ENCODE measurements at regions not wholly inside any gene's neighbourhood (a gene's known extent, or its start where the extent isn't known, plus 50 kb on each side); places are given as distances from the start of the nearest gene placed in this dataset.

GRCh38 chr2:234802071-234802844 lies 149.6 kb upstream of the SH3BP4 start (continued):
- TF ChIP-seq STAT6 (CRISPR knock-in tag; conservative IDR thresholded peaks at IDR 0.05; ENCODE audit: low read depth) (no peak), USF2 (CRISPR knock-in tag; IDR thresholded peaks at IDR 0.05) (no peak), AR (CRISPR knock-in tag; IDR thresholded peaks at IDR 0.05) (no peak), NFATC4 (CRISPR knock-in tag; IDR thresholded peaks at IDR 0.05) (no peak), MYBL2 (CRISPR knock-in tag; IDR thresholded peaks at IDR 0.05) (no peak), E2F5 (CRISPR knock-in tag; IDR thresholded peaks at IDR 0.05) (no peak), ZSCAN18 (CRISPR knock-in tag; IDR thresholded peaks at IDR 0.05) (no peak), CTCF (IDR thresholded peaks at IDR 0.05) (no peak), NR1H2 (CRISPR knock-in tag; IDR thresholded peaks at IDR 0.05) (no peak)

- DNase-seq (ENCODE audit: low spot score), result no peak
- no peaks in the 10 kb centered on the region; the same call in 1 of the 2 replicates for H3K27me3 Mint-ChIP-seq (ENCODE audit: low read depth)
- no peaks in the 10 kb centered on the region for H3K36me3 Mint-ChIP-seq
- no peak overlapping the region for H3K27ac Mint-ChIP-seq
- no peak overlapping the region for H3K4me3 Mint-ChIP-seq
- no peaks in the 10 kb centered on the region for H3K9me3 Mint-ChIP-seq
- peaks cover 18% of the 10 kb centered on the region for H3K4me1 Mint-ChIP-seq
- ATAC-seq, result no peak
- CTCF ChIA-PET, result interaction anchor here (1.0 to 1.6 kb wide), 2 partner anchors 9 to 108 kb away, joined by 3 to 4 read pairs; no protein-coding TSS in a partner anchor
- POLR2A ChIA-PET, result interaction anchor here (0.5 kb wide), 1 partner anchor 123 kb away, joined by 3 read pairs; no protein-coding TSS in a partner anchor
- TF ChIP-seq NFATC4 (CRISPR knock-in tag; IDR thresholded peaks at IDR 0.05), result no peak
- no peak for TF ChIP-seq ESRRA (CRISPR knock-in tag; IDR thresholded peaks at IDR 0.05; ENCODE audit: borderline replicate concordance)
- no peak for TF ChIP-seq ZBTB43 (CRISPR knock-in tag; IDR thresholded peaks at IDR 0.05)
- TF ChIP-seq TP53 (CRISPR knock-in tag; IDR thresholded peaks at IDR 0.05), result no peak
- TF ChIP-seq CTCF (IDR thresholded peaks at IDR 0.05), result no peak
- no peak for TF ChIP-seq FOXK1 (CRISPR knock-in tag; IDR thresholded peaks at IDR 0.05)
- TF ChIP-seq NR2C2 (CRISPR knock-in tag; IDR thresholded peaks at IDR 0.05), result no peak
- TF ChIP-seq GABPB1 (CRISPR knock-in tag; IDR thresholded peaks at IDR 0.05), result no peak
- no peak for TF ChIP-seq TEAD4 (CRISPR knock-in tag; IDR thresholded peaks at IDR 0.05)
- no peak for TF ChIP-seq SP1 (CRISPR knock-in tag; conservative IDR thresholded peaks at IDR 0.05)
- TF ChIP-seq EMX1 (CRISPR knock-in tag; IDR thresholded peaks at IDR 0.05), result no peak
Observed at GRCh38 chr2:234797566-234798250, 154.1 kb upstream of the SH3BP4 start.

Measured in WTC11 (cell line).